Sigmoid colon (tissue), 6 donors: ENCODE measurements at regions not wholly inside any gene's neighbourhood (a gene's known extent, or its start where the extent isn't known, plus 50 kb on each side); places are given as distances from the start of the nearest gene placed in this dataset.

Experiments used
- DNase-seq: peaks from one replicate; pipeline ENCODE4 v3.0.0-alpha.2; 2019
- H3K27ac ChIP-seq, 4 donors: fragments of 200-600 bp; sonication (generic); one replicate each; pipeline ENCODE4 v1.5.1; 2016 to 2019; ENCODE audit warnings: mild to moderate bottlenecking in 1 of 4
- H3K27me3 ChIP-seq, 3 donors: fragments of 200-600 bp; sonication (generic); one replicate each; pipeline ENCODE4 v1.5.1; 2019; ENCODE audit warnings: mild to moderate bottlenecking in 1 of 3
- H3K36me3 ChIP-seq, 4 donors: fragments of 200-600 bp; sonication (generic); one replicate each; pipeline ENCODE4 v1.5.1; 2016 to 2019
- H3K4me1 ChIP-seq, 4 donors: fragments of 200-600 bp; sonication (generic); one replicate each; pipeline ENCODE4 v1.5.1; 2017 to 2019
- H3K4me3 ChIP-seq, 4 donors: fragments of 200-600 bp; sonication (generic); one replicate each; pipeline ENCODE4 v1.5.1; 2017 to 2019; ENCODE audit warnings: mild to moderate bottlenecking in 2 of 4, moderate library complexity in 1 of 4
- H3K9me3 ChIP-seq, 4 donors: fragments of 200-600 bp in 3 of 4; sonication (generic) in 3 of 4; one replicate each; pipeline versions ENCODE4 v1.5.1 to v1.6.1; 2013 to 2019
- CTCF ChIP-seq, 4 experiments: fragments of 450-650 bp in 3 of 4; fragments of 200-600 bp in 1 of 4; IDR thresholded peaks; one replicate each; pipeline ENCODE4 v1.5.1; 2016 to 2019; ENCODE audit warnings: antibody characterized with exemption in 4 of 4, mild to moderate bottlenecking in 3 of 4, moderate library complexity in 2 of 4
- EP300 ChIP-seq, 4 donors: sonication (generic); formaldehyde crosslinking; IDR thresholded peaks; one replicate each; pipeline ENCODE4 v1.6.1; 2017; ENCODE audit warnings: antibody characterized with exemption in 4 of 4
- POLR2A ChIP-seq, 2 donors: fragments of 450-650 bp; IDR thresholded peaks; one replicate each; pipeline ENCODE4 v1.6.1; 2016; ENCODE audit warnings: antibody characterized with exemption in 2 of 2, mild to moderate bottlenecking in 2 of 2, moderate library complexity in 2 of 2
- POLR2AphosphoS5 ChIP-seq, 4 donors: sonication (generic); formaldehyde crosslinking; IDR thresholded peaks; one replicate each; pipeline ENCODE4 v1.6.1; 2017; ENCODE audit warnings: antibody characterized with exemption in 4 of 4
- WGBS, 2 donors: extraction: QIAGEN DNeasy Blood & Tissue Kit; methylation state at CpG; one replicate each; pipeline ENCODE4 v1.1.7; 2013; 5-methylcytosine and 5-hydroxymethylcytosine counted together
- intact Hi-C: fragments of 100-400 bp; cut with DNase I; formaldehyde crosslinking; loops from one replicate; pipeline ENCODE4 v1.15.1; 2023
- donor health status: healthy with polysubstance abuse.
- donor health status: healthy.

- no peaks in the 10 kb centered on the region for H3K4me1 ChIP-seq
- DNase-seq = peak; percentile 56
- 70 to 81% methylated on average over 20 of the region's 20 CpGs for WGBS, 2 donors
- H3K4me3 ChIP-seq = no peak overlapping the region
- no peaks in the 10 kb centered on the region for H3K9me3 ChIP-seq
- no peaks in the 10 kb centered on the region for H3K36me3 ChIP-seq
- TF ChIP-seq CTCF (IDR thresholded peaks at IDR 0.05) (no peak), POLR2AphosphoS5 (IDR thresholded peaks at IDR 0.05) (no peak), POLR2A (IDR thresholded peaks at IDR 0.05) (no peak), EP300 (IDR thresholded peaks at IDR 0.05) (no peak)
- H3K27ac ChIP-seq = no peak overlapping the region
- H3K27me3 ChIP-seq = no peaks in the 10 kb centered on the region
- intact Hi-C loops = no loop called here
These were observed 458.7 kb upstream of the HS6ST1 start for GRCh38 chr2:128777196-128778035.

GRCh38 chr2:128778843-128779242 lies 460.2 kb upstream of the HS6ST1 start:
- Histone ChIP-seq H3K4me1 (no peaks in the 10 kb centered on the region), H3K9me3 (no peaks in the 10 kb centered on the region), H3K27ac (no peak overlapping the region), H3K4me3 (no peak overlapping the region), H3K36me3 (no peaks in the 10 kb centered on the region), H3K27me3 (no peaks in the 10 kb centered on the region)
- DNase-seq = no peak
- no peak for TF ChIP-seq CTCF (IDR thresholded peaks at IDR 0.05)
- TF ChIP-seq POLR2A (IDR thresholded peaks at IDR 0.05) = no peak
- TF ChIP-seq EP300 (IDR thresholded peaks at IDR 0.05) = no peak
- no peak for TF ChIP-seq POLR2AphosphoS5 (IDR thresholded peaks at IDR 0.05)
- WGBS, 2 donors = 88 to 90% methylated on average over 2 of the region's 2 CpGs
- intact Hi-C loops = no loop called here

- H3K27ac ChIP-seq = no peak overlapping the region
- no peaks in the 10 kb centered on the region for H3K4me1 ChIP-seq
- intact Hi-C loops = no loop called here
- no peaks in the 10 kb centered on the region for H3K36me3 ChIP-seq
- no peak overlapping the region for H3K4me3 ChIP-seq
- H3K27me3 ChIP-seq = no peaks in the 10 kb centered on the region
- peak; percentile 29 for DNase-seq
- 94 to 95% methylated on average over 9 of the region's 9 CpGs for WGBS, 2 donors
- no peak for TF ChIP-seq POLR2AphosphoS5 (IDR thresholded peaks at IDR 0.05)
- TF ChIP-seq POLR2A (IDR thresholded peaks at IDR 0.05) = no peak
- TF ChIP-seq EP300 (IDR thresholded peaks at IDR 0.05) = no peak
- TF ChIP-seq CTCF (IDR thresholded peaks at IDR 0.05) = no peak
- no peaks in the 10 kb centered on the region for H3K9me3 ChIP-seq
These were observed 460.8 kb upstream of the HS6ST1 start for GRCh38 chr2:128779301-128780095.

GRCh38 chr2:128780434-128781080 lies 461.9 kb upstream of the HS6ST1 start:
- Histone ChIP-seq H3K4me3 (no peak overlapping the region), H3K4me1 (no peaks in the 10 kb centered on the region), H3K9me3 (no peaks in the 10 kb centered on the region), H3K27me3 (no peaks in the 10 kb centered on the region), H3K27ac (no peak overlapping the region), H3K36me3 (no peaks in the 10 kb centered on the region)
- peak; percentile 22 for DNase-seq
- intact Hi-C loops = no loop called here
- TF ChIP-seq CTCF (IDR thresholded peaks at IDR 0.05) (no peak), POLR2AphosphoS5 (IDR thresholded peaks at IDR 0.05) (no peak), EP300 (IDR thresholded peaks at IDR 0.05) (no peak), POLR2A (IDR thresholded peaks at IDR 0.05) (no peak)
- 81 to 91% methylated on average over 5 of the region's 5 CpGs for WGBS, 2 donors
